ENCODE measurements at regions not wholly inside any gene's neighbourhood (a gene's known extent, or its start where the extent isn't known, plus 50 kb on each side); places are given as distances from the start of the nearest gene placed in this dataset.
"Not testable (repeated sequence)": the region's sequence is repeated elsewhere in the genome, so short reads cannot be mapped to it uniquely, and the experiment has no call there.

DNA sequence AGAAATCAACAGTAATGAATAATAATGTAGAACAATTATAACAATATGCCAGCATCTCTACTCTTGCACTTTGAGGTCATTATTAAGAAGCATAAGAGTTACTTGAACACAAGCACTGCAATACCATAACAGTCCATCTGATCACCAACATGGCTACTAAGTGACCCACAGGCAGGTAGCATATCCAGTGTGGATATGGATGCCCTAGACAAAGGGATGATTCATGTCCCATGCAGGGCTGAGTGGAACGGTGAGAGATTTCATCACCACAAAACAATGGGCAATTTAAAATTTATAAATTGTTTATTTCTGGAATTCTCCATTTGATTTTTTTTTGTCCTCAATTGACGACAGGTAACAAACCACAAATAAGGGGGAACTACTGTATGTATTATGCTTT is 107.7 kb upstream of the TSC22D2 start:
- DNase-seq, result no peak

- DNase-seq, result no peak
These were observed 108.9 kb upstream of the TSC22D2 start for GRCh38 chr3:150299201-150299600.

GRCh38 chr3:150296966-150297365 is 111.1 kb upstream of the TSC22D2 start:
- no peak for DNase-seq

DNA sequence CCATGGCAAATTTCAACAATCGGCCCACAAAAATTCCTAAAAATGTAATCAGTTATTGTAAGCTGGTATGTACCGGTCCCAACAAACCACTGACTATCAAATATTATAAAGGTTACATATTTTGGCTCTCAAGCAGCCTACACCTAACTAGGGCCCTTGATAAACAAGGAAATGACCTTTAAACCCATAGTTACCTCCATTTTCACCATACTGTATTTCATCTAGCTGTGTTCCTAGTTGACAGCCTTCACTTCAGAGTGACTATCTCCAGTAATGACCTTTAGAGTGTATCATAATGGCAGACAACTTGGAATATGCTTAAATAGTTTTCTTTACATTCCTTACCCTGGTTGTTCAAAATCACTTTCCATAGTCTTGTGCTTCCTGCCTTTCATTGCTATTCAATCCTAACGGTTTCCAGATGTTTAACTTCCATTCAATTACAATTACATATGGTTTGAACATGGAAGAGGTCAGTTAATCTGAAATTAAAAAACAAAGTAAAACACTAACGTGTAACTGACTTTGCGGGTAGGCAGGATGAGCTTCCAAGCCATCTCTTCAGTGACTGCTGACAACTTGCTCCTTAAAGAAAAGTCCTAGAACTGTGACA is 111.9 kb upstream of the TSC22D2 start:
- no peak for DNase-seq

DNA sequence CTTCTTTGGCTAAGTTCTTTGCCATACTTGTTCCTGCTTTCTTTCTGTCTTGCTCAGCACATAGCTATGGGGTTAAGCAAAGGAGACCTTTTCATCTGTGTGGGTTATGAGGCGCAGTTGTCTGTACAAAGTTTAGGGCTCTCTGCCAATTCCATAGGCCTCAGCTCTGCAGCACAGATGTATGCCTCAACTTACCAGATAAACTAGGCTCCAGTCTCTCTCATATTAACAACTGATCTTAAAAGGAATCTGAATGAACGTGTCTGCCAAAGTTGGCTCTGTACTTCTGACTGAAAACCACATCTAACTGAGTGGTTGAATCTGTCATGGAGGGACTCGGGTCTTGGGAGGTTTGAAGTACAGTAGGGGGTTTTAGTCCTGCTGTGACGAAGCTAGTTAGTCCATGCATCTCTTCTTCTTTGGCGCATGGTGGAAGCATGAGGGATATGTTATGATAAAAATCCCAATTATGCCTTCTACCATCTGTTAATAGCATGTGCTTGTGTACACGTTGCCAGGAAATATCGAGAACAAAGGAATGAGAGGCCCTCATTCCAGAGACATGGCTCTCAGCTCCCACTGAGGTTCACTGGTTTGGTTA is 114.6 kb upstream of the TSC22D2 start:
- DNase-seq, result no peak

GRCh38 chr3:150292891-150293290 is 115.2 kb upstream of the TSC22D2 start:
- DNase-seq, result no peak

DNA sequence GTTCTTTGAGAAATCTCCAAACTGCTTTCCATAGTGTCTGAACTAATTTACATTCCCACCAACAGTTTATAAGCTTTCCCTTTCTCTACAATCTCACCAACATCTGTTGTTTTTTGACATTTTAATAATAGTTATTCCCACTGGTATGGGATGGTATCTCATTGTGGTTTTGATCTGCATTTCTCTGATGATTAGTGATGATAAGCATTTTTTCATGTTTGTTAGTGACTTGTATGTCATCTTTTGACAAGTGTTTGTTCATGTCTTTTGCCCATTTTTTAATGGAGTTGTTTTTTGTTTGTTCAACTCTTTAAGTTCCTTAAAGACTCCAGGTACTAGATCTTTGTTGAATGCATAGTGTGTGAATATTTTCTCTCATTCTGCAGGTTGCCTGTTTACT is 116.6 kb upstream of the TSC22D2 start:
- no peak for DNase-seq

GRCh38 chr3:150286390-150287147 is 121.5 kb upstream of the TSC22D2 start:
- DNase-seq, result no peak

DNA sequence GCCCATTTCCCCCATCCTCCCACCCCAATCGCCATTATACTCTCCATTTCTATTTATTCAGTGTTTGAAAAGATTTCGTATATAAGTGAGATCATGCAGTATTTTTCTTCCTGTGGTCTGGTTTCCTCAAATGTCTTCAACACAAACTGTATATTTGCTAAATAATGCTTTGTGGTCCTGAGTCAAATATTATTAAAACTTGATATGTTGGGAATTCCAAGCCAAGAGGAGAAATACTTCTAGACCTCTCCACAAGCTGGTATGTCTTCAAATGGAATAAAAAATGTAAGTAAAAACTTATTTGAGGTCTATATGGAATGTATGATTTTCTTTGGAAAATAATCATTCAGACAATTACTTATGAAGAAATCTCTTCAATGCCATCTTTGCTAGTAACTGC is 122.5 kb upstream of the TSC22D2 start:
- DNase-seq, result no peak

DNA sequence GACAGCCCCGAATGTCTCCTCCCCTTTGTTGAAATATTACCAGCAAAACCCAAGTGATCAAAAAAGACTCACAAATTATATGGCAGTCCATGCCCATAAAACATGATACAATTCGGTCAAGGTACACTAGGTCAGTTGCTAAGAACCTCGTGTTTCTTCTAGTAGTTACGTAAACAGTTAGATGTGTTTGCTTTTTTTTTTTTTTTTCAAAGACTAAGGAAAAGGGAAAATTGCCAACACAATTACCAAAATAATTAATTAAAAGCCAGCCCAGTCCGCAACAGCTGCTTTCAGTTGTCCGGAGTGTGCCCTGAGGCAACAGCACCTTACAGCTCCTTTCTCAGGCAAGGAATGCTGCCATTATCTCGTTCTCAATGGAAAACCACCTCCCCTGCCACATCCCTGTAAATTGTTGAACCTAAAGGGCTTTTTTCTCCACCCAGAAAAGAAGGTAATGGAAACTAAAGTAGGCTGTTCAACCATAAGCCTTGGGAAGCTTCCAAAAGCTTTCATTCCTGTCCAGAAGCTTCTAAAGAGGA is 129.2 kb upstream of the TSC22D2 start:
- no peak for DNase-seq

- DNase-seq, result no peak
These were observed 129.9 kb upstream of the TSC22D2 start for GRCh38 chr3:150278195-150278594.

- no peak for DNase-seq
These were observed 130.7 kb upstream of the TSC22D2 start for GRCh38 chr3:150277444-150277843.

DNA sequence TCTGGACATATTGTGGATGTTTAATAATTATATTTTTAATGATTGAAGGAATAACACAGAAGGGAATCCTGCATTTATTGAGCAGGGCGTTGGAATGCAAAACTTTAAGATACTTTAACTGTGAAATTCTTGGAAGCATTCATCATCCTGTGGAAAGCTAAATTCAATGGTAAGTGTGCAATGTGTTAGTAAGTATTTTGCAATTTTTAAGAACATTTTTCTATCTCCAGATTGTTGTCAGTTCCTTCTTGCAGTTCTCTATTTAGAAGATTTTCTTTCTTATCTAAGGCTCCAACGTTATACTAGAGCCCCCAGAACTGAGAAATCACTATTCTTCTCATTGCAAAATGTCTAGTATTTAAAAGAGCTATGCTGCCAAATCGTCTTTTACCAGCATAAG is 132.2 kb upstream of the TSC22D2 start:
- DNase-seq, result no peak

DNA sequence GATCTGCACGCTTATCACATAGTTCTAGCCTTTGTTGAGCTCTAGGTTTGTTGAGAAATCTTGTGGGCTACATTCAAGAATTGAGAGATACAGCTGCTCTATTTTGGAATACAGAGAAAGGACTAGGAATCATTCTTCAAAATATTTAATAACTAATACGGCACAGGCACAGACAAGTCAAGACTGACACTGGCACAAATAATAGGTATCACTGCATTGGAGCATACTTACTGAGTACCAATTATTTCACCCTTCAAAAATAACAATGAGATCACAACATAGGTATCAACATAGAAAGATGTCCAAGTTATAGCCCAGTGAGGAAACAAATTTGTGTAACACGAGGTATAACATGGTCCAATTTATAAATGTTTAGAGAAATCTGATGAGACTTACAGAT is 133.7 kb upstream of the TSC22D2 start:
- no peak for DNase-seq

- DNase-seq, result no peak
These were observed 134.7 kb upstream of the TSC22D2 start for GRCh38 chr3:150273396-150273795.

GRCh38 chr3:150271591-150271960 is 136.5 kb upstream of the TSC22D2 start:
- no peak for DNase-seq

DNA sequence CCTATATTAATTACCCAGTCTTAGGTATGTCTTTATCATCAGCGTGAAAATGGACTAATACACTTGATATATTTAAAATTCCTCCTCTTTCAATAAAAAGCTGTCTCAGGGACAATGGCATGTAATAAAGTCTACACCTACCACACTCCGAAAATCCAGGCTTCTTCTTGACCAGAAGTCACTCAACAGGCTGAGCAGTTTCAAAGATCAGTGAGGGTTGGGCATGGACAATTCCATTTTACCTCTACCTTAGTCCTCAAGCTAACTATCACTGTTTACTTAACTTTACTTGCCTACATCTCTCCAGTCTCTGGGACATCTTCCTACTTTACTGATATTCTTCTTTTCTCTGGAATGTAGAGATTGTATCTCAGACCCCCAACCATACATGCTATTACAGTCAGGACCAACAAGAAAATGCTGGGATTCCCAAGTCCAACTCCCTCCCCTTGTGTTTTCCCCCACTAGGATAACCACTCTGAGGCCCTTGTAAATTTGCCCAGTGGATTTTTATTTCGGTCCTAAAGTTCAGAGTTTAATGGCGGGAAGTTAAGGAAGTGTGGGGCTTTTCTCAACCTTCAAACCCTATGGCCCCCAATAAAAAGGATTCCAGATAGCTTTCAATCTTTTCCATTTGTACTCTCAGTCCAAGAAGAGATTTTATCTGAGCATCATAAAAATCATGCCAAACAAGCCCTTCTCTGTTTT is 137.1 kb upstream of the TSC22D2 start:
- no peak for DNase-seq

DNA sequence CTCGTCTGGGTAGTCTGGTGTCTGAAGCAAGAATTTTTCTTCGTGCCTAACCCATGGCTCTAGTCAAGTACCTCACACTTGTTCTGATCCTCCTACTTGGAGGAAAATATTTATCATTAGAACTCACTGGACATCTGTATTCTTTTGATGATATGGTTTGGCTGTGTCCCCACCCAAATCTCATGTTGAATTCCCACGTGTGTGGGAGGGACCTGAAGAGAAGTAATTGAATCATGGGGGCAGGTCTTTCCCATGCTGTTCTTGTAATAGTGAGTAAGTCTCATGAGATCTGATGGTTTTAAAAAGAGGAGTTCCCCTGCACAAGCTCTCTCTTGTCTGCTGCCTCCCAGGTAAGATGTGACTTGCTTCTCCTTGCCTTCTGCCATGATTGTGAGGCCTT is 137.7 kb upstream of the TSC22D2 start:
- not testable (repeated sequence) for DNase-seq

- DNase-seq, result no peak
These were observed 138.6 kb upstream of the TSC22D2 start for GRCh38 chr3:150269526-150269925.

DNA sequence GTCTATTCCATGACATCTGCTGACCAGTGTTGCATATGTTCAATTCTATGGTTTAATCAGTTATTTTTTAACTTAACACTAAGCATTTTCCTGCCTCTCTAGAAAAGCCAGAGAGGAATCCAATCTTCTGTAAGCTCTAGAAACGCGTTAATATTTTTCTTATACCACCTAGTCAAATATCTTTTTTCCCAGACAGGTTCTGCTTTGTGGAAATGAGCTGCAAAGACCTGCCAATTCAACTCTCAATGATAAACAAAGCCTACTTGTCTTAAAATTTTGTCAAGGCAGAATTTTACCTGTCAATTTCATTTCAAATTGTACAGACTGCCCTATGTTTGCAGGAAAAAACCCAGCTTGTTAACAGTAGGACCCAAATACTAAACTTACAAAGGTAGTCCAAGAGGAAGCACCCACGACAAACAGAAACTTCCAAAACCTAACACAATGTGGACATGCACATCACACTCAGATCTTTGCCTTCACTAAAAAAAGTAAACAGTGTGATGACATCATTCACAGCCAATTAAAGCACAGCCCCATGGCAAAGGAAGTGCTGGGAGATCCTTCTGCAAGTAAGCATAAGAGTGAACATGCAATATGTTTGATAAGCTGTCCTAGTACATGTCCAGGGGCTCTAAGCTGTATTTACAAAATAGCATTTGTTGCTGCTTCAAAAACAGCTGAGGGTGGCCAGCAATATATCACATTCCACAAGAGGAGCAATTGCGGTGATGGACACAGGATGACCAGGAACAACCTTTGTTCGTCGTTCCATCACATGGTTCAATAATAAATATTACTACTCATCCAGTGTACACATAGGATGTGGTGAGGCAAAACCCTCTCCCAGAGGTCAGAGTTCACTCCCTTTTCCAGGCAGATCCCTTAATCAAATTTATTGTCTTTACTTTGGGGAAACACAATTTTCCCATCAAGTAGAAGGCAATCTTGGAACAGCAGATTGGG is 139.4 kb upstream of the TSC22D2 start:
- no peak for DNase-seq

GRCh38 chr3:150267288-150267687 is 140.8 kb upstream of the TSC22D2 start:
- no peak for DNase-seq

GRCh38 chr3:150265305-150265704 is 142.8 kb upstream of the TSC22D2 start:
- DNase-seq, result no peak

Data from activated T-cell treated with anti-CD3 and anti-CD28 coated beads, Interleukin-2, amount 50 U/mL, for 48 hours (primary cell).